GM12891 (cell line): ENCODE measurements at regions not wholly inside any gene's neighbourhood (a gene's known extent, or its start where the extent isn't known, plus 50 kb on each side); places are given as distances from the start of the nearest gene placed in this dataset.

Experiments used
- PAX5 ChIP-seq: IDR thresholded peaks from 2 replicates; pipeline ENCODE4 v1.6.1; 2011; ENCODE audit warnings: low read length, moderate library complexity, mild to moderate bottlenecking; ENCODE audit not compliant: insufficient read depth, severe bottlenecking
- POLR2A ChIP-seq: IDR thresholded peaks from 2 replicates; pipeline ENCODE4 v1.6.1; 2011; ENCODE audit warnings: low read depth, low read length, control low read depth
- POLR2AphosphoS5 ChIP-seq: IDR thresholded peaks from 2 replicates; pipeline ENCODE4 v1.6.1; 2011; ENCODE audit warnings: low read depth, low read length, control low read depth
- SPI1 ChIP-seq: IDR thresholded peaks from 2 replicates; pipeline ENCODE4 v1.6.1; 2011; ENCODE audit warnings: low read depth, low read length, control low read depth
- TAF1 ChIP-seq: IDR thresholded peaks from 2 replicates; pipeline ENCODE4 v1.6.1; 2011; ENCODE audit warnings: low read depth, low read length, control low read depth

- TF ChIP-seq POLR2A (no peak), POLR2AphosphoS5 (no peak), SPI1 (no peak), TAF1 (no peak), PAX5 (no peak)
These were observed 638.1 kb upstream of the CNTNAP2 start for GRCh38 chr7:145478541-145478940.
